ENCODE measurements at regions not wholly inside any gene's neighbourhood (a gene's known extent, or its start where the extent isn't known, plus 50 kb on each side); places are given as distances from the start of the nearest gene placed in this dataset.

DNA sequence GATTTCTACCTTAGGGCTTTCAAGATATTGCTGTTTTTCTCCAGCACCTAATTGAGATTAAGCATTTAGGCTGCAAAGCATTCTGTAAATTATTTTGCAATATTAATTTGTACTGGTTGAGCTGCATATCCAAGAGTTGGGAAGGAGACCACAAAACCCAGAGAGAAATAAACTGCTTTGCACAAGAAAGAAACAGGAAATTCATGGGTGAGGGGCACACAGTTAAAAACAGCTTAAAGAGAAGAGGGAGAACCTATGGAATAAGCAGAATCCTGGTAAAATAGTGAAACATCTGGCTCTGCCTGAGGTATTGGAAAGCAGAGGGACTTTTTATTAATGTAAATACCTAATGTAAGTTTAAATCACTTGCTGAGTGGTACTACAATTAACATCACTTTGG, 243.0 kb downstream of the TMEM167A start (continued):
- TF ChIP-seq, protein P1, sequence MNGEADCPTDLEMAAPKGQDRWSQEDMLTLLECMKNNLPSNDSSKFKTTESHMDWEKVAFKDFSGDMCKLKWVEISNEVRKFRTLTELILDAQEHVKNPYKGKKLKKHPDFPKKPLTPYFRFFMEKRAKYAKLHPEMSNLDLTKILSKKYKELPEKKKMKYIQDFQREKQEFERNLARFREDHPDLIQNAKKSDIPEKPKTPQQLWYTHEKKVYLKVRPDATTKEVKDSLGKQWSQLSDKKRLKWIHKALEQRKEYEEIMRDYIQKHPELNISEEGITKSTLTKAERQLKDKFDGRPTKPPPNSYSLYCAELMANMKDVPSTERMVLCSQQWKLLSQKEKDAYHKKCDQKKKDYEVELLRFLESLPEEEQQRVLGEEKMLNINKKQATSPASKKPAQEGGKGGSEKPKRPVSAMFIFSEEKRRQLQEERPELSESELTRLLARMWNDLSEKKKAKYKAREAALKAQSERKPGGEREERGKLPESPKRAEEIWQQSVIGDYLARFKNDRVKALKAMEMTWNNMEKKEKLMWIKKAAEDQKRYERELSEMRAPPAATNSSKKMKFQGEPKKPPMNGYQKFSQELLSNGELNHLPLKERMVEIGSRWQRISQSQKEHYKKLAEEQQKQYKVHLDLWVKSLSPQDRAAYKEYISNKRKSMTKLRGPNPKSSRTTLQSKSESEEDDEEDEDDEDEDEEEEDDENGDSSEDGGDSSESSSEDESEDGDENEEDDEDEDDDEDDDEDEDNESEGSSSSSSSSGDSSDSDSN (IDR thresholded peaks at IDR 0.05; ENCODE audit: borderline replicate concordance in 1 of 2, low read depth in 2 of 2, low read length in 2 of 2): no peak

DNA sequence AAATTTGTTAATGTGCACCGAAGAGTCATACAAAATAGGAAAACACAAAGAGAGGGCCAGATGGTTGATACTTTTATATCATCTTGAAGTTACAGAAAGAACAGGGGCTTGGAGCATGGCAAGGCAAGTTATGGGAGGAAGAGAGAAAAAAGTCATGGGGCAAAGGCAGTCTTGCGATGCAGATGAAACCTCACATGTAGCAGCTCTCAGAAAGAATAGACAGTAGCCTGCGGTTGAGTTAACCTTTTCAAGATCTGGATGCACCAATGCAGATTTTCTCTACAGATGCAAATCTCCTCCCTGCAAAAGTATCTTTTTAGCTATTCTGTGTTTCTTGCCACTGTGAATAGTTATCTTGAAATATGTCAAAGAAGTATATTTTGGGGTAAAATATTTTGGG, 243.9 kb downstream of the TMEM167A start:
- Histone ChIP-seq H3K4me3 (no peak overlapping the region), H3K27ac (ENCODE audit: extremely low read depth, low read depth, low read length) (no peak overlapping the region), H3K36me3 (ENCODE audit: control insufficient read depth, insufficient read depth, low read length) (no peaks in the 10 kb centered on the region), H3K9ac (ENCODE audit: insufficient read depth in 1 of 2, low read depth in 2 of 2, low read length in 2 of 2) (no peak overlapping the region), H2AFZ (ENCODE audit: low read depth, low read length) (no peak overlapping the region), H3K27me3 (ENCODE audit: control insufficient read depth in 2 of 2, insufficient read depth in 2 of 2, low read length in 2 of 2) (no peaks in the 10 kb centered on the region), H3K9me3 (replicated peaks; ENCODE audit: control insufficient read depth, insufficient read depth, low read depth, low read length) (no peaks in the 10 kb centered on the region), H3K9me1 (ENCODE audit: control insufficient read depth, insufficient read depth, low read length) (no peaks in the 10 kb centered on the region), H3K79me2 (ENCODE audit: control insufficient read depth, insufficient read depth, low read length) (no peaks in the 10 kb centered on the region), H3K4me2 (ENCODE audit: insufficient read depth, low read length) (no peak overlapping the region), H3K4me1 (replicated peaks in 1 of 2; ENCODE audit: control insufficient read depth in 2 of 2, insufficient read depth in 2 of 2, low read length in 2 of 2) (no peaks in the 10 kb centered on the region), H4K20me1 (replicated peaks; ENCODE audit: control insufficient read depth, insufficient read depth, low read length) (no peaks in the 10 kb centered on the region)
- in situ Hi-C loops (cut with MboI) (no loop called here), intact Hi-C loops (cut with micrococcal nuclease) (no loop called here)
- TF ChIP-seq, protein P1 (IDR thresholded peaks at IDR 0.05; ENCODE audit: borderline replicate concordance in 1 of 2, low read depth in 2 of 2, low read length in 2 of 2): no peak
- TF ChIP-seq MTA2 (IDR thresholded peaks at IDR 0.05; ENCODE audit: low read depth): no peak
- TF ChIP-seq PYGO2 (tag; IDR thresholded peaks at IDR 0.05): no peak
- TF ChIP-seq ZC3H4 (CRISPR knock-in tag; IDR thresholded peaks at IDR 0.05; ENCODE audit: borderline replicate concordance): no peak
- no peak for TF ChIP-seq ZNF12 (CRISPR knock-in tag; IDR thresholded peaks at IDR 0.05)
- no peak for TF ChIP-seq CCNT2 (IDR thresholded peaks at IDR 0.05; ENCODE audit: borderline replicate concordance, extremely low read depth, insufficient read length, low read depth, low read length)
- TF ChIP-seq NCOR1 (IDR thresholded peaks at IDR 0.05): no peak
- TF ChIP-seq ERF (CRISPR knock-in tag; IDR thresholded peaks at IDR 0.05): no peak
- TF ChIP-seq, protein P2, sequence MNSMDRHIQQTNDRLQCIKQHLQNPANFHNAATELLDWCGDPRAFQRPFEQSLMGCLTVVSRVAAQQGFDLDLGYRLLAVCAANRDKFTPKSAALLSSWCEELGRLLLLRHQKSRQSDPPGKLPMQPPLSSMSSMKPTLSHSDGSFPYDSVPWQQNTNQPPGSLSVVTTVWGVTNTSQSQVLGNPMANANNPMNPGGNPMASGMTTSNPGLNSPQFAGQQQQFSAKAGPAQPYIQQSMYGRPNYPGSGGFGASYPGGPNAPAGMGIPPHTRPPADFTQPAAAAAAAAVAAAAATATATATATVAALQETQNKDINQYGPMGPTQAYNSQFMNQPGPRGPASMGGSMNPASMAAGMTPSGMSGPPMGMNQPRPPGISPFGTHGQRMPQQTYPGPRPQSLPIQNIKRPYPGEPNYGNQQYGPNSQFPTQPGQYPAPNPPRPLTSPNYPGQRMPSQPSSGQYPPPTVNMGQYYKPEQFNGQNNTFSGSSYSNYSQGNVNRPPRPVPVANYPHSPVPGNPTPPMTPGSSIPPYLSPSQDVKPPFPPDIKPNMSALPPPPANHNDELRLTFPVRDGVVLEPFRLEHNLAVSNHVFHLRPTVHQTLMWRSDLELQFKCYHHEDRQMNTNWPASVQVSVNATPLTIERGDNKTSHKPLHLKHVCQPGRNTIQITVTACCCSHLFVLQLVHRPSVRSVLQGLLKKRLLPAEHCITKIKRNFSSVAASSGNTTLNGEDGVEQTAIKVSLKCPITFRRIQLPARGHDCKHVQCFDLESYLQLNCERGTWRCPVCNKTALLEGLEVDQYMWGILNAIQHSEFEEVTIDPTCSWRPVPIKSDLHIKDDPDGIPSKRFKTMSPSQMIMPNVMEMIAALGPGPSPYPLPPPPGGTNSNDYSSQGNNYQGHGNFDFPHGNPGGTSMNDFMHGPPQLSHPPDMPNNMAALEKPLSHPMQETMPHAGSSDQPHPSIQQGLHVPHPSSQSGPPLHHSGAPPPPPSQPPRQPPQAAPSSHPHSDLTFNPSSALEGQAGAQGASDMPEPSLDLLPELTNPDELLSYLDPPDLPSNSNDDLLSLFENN (IDR thresholded peaks at IDR 0.05; ENCODE audit: low read depth in 2 of 2, low read length in 2 of 2): no peak
- TF ChIP-seq, protein P3, sequence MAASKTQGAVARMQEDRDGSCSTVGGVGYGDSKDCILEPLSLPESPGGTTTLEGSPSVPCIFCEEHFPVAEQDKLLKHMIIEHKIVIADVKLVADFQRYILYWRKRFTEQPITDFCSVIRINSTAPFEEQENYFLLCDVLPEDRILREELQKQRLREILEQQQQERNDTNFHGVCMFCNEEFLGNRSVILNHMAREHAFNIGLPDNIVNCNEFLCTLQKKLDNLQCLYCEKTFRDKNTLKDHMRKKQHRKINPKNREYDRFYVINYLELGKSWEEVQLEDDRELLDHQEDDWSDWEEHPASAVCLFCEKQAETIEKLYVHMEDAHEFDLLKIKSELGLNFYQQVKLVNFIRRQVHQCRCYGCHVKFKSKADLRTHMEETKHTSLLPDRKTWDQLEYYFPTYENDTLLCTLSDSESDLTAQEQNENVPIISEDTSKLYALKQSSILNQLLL (CRISPR knock-in tag; IDR thresholded peaks at IDR 0.05; ENCODE audit: borderline replicate concordance): no peak
- no peak for TF ChIP-seq KHSRP (IDR thresholded peaks at IDR 0.05)
- TF ChIP-seq KDM1A (IDR thresholded peaks at IDR 0.05): no peak
- no TSS peak for BruUV-seq (replicated peaks)
- POLR2A ChIA-PET: no interaction called here
- WGBS (ENCODE audit: insufficient coverage, low coverage, missing lambda C conversion rate): 2% methylated on average over 3 of the region's 3 CpGs
- FAIRE-seq (no peak), DNase-seq (ENCODE audit: extremely low read depth in 1 of 4, low spot score in 3 of 4) (no peak), ATAC-seq (no peak)
- CTCF ChIA-PET (ENCODE audit: low intra/inter-chr PET ratio): interaction anchor here (0.6 kb wide), 1 partner anchor 215 kb away, joined by 3 read pairs; no protein-coding TSS in a partner anchor
